HepG2 (cell line): ENCODE measurements at regions not wholly inside any gene's neighbourhood (a gene's known extent, or its start where the extent isn't known, plus 50 kb on each side); places are given as distances from the start of the nearest gene placed in this dataset.

ENCODE experiments used
- ATAC-seq: fragments of 200-7000 bp; cut with Tn5 transposase; 3 replicates; pipeline ENCODE4 v1.9.1; 2020; ENCODE audit warnings: mild to moderate bottlenecking, moderate library complexity
- BruUV-seq: library from RNA; stranded (reverse); fragments of 400-500 nt; replicated peaks from 2 replicates; lab custom pipeline; 2021; lab: Mats Ljungman, UMichigan
- CTCF ChIA-PET: fragments of 300-600 bp; formaldehyde crosslinking; extraction: SDS; loops from one replicate; lab custom pipeline; 2021; ENCODE audit warnings: low total read pairs, inconsistent platforms, low intra/inter-chr PET ratio; lab: Yijun Ruan, JAX
- POLR2A ChIA-PET: fragments of 350-600 bp; sonication (Branson Sonifier 250); formaldehyde crosslinking; loops from one replicate; lab custom pipeline; 2020; ENCODE audit warnings: antibody characterized with exemption, inconsistent platforms; lab: Yijun Ruan, JAX
- DNase-seq: peaks from one replicate; pipeline ENCODE4 v3.0.0-alpha.2; 2015; ENCODE audit warnings: low spot score
- FAIRE-seq: peaks from 3 replicates; lab custom pipeline; 2011; peaks lifted over from hg19 to GRCh38; lab: Jason Lieb, UNC
- H2AFZ ChIP-seq: one replicate; pipeline ENCODE4 v1.6.1; 2011; ENCODE audit warnings: low read length, inconsistent platforms
- H3K27ac ChIP-seq: fragments of 300-600 bp; 3 replicates; pipeline ENCODE4 v1.8.0; 2011; ENCODE audit warnings: mixed run types, mild to moderate bottlenecking, mixed read lengths, low read length, inconsistent platforms; ENCODE audit not compliant: insufficient read depth; ENCODE audit errors: extremely low read length
- H3K27me3 ChIP-seq, 2 experiments: fragments of 200-600 bp in 1 of 2; 2 replicates in 1 of 2; 3 replicates in 1 of 2; pipeline versions ENCODE4 v1.6.0 to v1.8.0; 2011; ENCODE audit warnings: low read length in 2 of 2, mild to moderate bottlenecking in 2 of 2, moderate library complexity in 2 of 2, inconsistent platforms in 1 of 2; ENCODE audit not compliant: insufficient read depth in 2 of 2, control insufficient read depth in 1 of 2
- H3K36me3 ChIP-seq, 2 experiments: fragments of 200-600 bp in 1 of 2; replicated peaks in 1 of 2; 2 replicates in 1 of 2; 3 replicates in 1 of 2; pipeline versions ENCODE4 v1.5.1 to v1.8.0; 2011; ENCODE audit warnings: low read length in 2 of 2, inconsistent platforms in 1 of 2; ENCODE audit not compliant: insufficient read depth in 2 of 2, control insufficient read depth in 1 of 2
- H3K4me1 ChIP-seq: 2 replicates; pipeline ENCODE4 v1.5.1; 2012; ENCODE audit warnings: low read length, inconsistent platforms; ENCODE audit not compliant: insufficient read depth
- H3K4me2 ChIP-seq: 2 replicates; pipeline ENCODE4 v1.6.0; 2011; ENCODE audit warnings: low read depth, low read length, inconsistent platforms
- H3K4me3 ChIP-seq, 3 experiments: fragments of 200-600 bp in 1 of 3; sonication (generic), shearing (Covaris generic) in 1 of 3; replicated peaks in 1 of 3; 2 replicates each; pipeline ENCODE4 v1.5.1; 2011 to 2016; ENCODE audit warnings: low read length in 3 of 3, inconsistent platforms in 2 of 3, low read depth in 2 of 3, mild to moderate bottlenecking in 2 of 3, control low read depth in 1 of 3, mixed read lengths in 1 of 3; ENCODE audit not compliant: insufficient read depth in 1 of 3
- H3K79me2 ChIP-seq: one replicate; pipeline ENCODE4 v1.6.1; 2011; ENCODE audit warnings: low read length, inconsistent platforms; ENCODE audit not compliant: insufficient read depth
- H3K9ac ChIP-seq: 2 replicates; pipeline ENCODE4 v1.6.0; 2011; ENCODE audit warnings: mild to moderate bottlenecking, low read depth, low read length, inconsistent platforms; ENCODE audit not compliant: insufficient read depth
- H3K9me3 ChIP-seq: 2 replicates; pipeline ENCODE4 v1.5.1; 2012; ENCODE audit warnings: mild to moderate bottlenecking, low read length
- H4K20me1 ChIP-seq: 2 replicates; pipeline ENCODE4 v1.6.0; 2011; ENCODE audit warnings: inconsistent platforms, mild to moderate bottlenecking, low read length, moderate library complexity; ENCODE audit not compliant: insufficient read depth
- ARNT ChIP-seq: fragments of 450-650 bp; IDR thresholded peaks from 2 replicates; pipeline ENCODE4 v1.6.1; 2017
- HOXA9 ChIP-seq: sonication (generic); formaldehyde crosslinking; IDR thresholded peaks from 2 replicates; pipeline ENCODE4 v1.8.1; 2022; ENCODE audit warnings: missing genetic modification reagents, mild to moderate bottlenecking, moderate library complexity, borderline replicate concordance
- MAZ ChIP-seq, 2 experiments: sonication (generic) in 1 of 2; formaldehyde crosslinking in 1 of 2; IDR thresholded peaks; 2 replicates each; pipeline versions ENCODE4 v1.5.0 to v1.6.1; 2012 to 2020; ENCODE audit warnings: low read depth in 2 of 2, mild to moderate bottlenecking in 2 of 2, borderline replicate concordance in 1 of 2, improper control_type of control experiment in 1 of 2, low read length in 1 of 2, missing genetic modification reagents in 1 of 2, moderate library complexity in 1 of 2
- NCOA5 ChIP-seq: sonication (generic); formaldehyde crosslinking; IDR thresholded peaks from 2 replicates; pipeline ENCODE4 v1.4.0; 2020; ENCODE audit warnings: missing genetic modification reagents
- SMAD1 ChIP-seq: sonication (generic); formaldehyde crosslinking; IDR thresholded peaks from 2 replicates; pipeline ENCODE4 v1.4.0; 2020; ENCODE audit warnings: missing genetic modification reagents, low read depth, mild to moderate bottlenecking, borderline replicate concordance
- SOX5 ChIP-seq: IDR thresholded peaks from 2 replicates; pipeline ENCODE4 v1.6.1; 2016; ENCODE audit warnings: borderline replicate concordance
- ZFP36L2 ChIP-seq: sonication (generic); formaldehyde crosslinking; IDR thresholded peaks from 2 replicates; pipeline ENCODE4 v1.4.0; 2020; ENCODE audit warnings: missing genetic modification reagents
- ZKSCAN8 ChIP-seq: IDR thresholded peaks from 2 replicates; pipeline ENCODE4 v1.6.1; 2016; ENCODE audit warnings: borderline replicate concordance, missing genetic modification reagents, missing compliant biosample characterization
- ZNF367 ChIP-seq: sonication (generic); formaldehyde crosslinking; IDR thresholded peaks from 2 replicates; pipeline ENCODE4 v1.4.0; 2020; ENCODE audit warnings: missing genetic modification reagents, borderline replicate concordance
- ZNF850 ChIP-seq: sonication (generic); formaldehyde crosslinking; conservative IDR thresholded peaks from 2 replicates; pipeline ENCODE4 v1.9.0; 2021; ENCODE audit warnings: mild to moderate bottlenecking, missing genetic modification reagents
- WGBS: methylation state at CpG from one replicate; pipeline ENCODE4 v1.1.6; 2017; ENCODE audit warnings: low lambda C conversion rate; 5-methylcytosine and 5-hydroxymethylcytosine counted together
- in situ Hi-C: cut with HindIII; loops from 2 replicates; pipeline ENCODE4 v1.10.0; 2017; ENCODE audit warnings: low pct_unique_long_range_greater_than_20kb; ENCODE audit not compliant: extremely low pct_ligation_motif_present
- intact Hi-C: fragments of 100-400 bp; cut with micrococcal nuclease; formaldehyde crosslinking; loops from one replicate; pipeline ENCODE4 v1.10.0; 2022; ENCODE audit not compliant: unreplicated experiment
- TF ChIP-seq, protein P1 (sequence below): sonication (generic); formaldehyde crosslinking; IDR thresholded peaks from 2 replicates; pipeline ENCODE4 v1.5.1; 2020; ENCODE audit warnings: mild to moderate bottlenecking, missing genetic modification reagents, borderline replicate concordance
- TF ChIP-seq, protein P2 (sequence below): sonication (generic); formaldehyde crosslinking; IDR thresholded peaks from 2 replicates; pipeline ENCODE4 v1.4.0; 2020; ENCODE audit warnings: mild to moderate bottlenecking, missing genetic modification reagents
- TF ChIP-seq, protein P3 (sequence below): IDR thresholded peaks from 2 replicates; pipeline ENCODE4 v1.6.1; 2016; ENCODE audit warnings: missing compliant biosample characterization, missing genetic modification reagents, borderline replicate concordance
- TF ChIP-seq, protein P4 (sequence below): sonication (generic); formaldehyde crosslinking; conservative IDR thresholded peaks from 2 replicates; pipeline ENCODE4 v1.8.0; 2022; ENCODE audit warnings: missing genetic modification reagents

DNA sequence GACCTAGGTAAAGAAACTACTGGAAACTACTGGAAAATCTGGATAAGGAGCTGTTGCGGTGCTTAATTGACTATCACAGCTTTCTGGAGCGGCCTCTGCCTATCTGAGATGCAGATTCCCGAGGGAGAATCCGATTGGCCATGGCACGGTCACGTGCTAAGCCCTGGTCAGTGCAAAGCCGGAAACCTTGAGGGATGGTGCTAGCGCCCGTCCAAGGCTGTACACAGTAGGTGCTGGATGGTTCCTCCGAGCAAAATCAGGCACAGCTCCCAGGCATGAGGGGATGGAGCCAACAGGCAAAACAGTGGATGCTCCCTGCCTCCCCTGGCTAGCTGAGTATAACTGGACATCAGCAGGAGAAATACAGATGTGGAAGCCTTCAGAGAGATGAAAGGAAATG, 238.7 kb upstream of the HES1 start (continued):
- TF ChIP-seq, protein P1, sequence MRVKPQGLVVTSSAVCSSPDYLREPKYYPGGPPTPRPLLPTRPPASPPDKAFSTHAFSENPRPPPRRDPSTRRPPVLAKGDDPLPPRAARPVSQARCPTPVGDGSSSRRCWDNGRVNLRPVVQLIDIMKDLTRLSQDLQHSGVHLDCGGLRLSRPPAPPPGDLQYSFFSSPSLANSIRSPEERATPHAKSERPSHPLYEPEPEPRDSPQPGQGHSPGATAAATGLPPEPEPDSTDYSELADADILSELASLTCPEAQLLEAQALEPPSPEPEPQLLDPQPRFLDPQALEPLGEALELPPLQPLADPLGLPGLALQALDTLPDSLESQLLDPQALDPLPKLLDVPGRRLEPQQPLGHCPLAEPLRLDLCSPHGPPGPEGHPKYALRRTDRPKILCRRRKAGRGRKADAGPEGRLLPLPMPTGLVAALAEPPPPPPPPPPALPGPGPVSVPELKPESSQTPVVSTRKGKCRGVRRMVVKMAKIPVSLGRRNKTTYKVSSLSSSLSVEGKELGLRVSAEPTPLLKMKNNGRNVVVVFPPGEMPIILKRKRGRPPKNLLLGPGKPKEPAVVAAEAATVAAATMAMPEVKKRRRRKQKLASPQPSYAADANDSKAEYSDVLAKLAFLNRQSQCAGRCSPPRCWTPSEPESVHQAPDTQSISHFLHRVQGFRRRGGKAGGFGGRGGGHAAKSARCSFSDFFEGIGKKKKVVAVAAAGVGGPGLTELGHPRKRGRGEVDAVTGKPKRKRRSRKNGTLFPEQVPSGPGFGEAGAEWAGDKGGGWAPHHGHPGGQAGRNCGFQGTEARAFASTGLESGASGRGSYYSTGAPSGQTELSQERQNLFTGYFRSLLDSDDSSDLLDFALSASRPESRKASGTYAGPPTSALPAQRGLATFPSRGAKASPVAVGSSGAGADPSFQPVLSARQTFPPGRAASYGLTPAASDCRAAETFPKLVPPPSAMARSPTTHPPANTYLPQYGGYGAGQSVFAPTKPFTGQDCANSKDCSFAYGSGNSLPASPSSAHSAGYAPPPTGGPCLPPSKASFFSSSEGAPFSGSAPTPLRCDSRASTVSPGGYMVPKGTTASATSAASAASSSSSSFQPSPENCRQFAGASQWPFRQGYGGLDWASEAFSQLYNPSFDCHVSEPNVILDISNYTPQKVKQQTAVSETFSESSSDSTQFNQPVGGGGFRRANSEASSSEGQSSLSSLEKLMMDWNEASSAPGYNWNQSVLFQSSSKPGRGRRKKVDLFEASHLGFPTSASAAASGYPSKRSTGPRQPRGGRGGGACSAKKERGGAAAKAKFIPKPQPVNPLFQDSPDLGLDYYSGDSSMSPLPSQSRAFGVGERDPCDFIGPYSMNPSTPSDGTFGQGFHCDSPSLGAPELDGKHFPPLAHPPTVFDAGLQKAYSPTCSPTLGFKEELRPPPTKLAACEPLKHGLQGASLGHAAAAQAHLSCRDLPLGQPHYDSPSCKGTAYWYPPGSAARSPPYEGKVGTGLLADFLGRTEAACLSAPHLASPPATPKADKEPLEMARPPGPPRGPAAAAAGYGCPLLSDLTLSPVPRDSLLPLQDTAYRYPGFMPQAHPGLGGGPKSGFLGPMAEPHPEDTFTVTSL (CRISPR knock-in tag): no peak
- no peak for TF ChIP-seq SMAD1 (CRISPR knock-in tag)
- TF ChIP-seq, all 625 proteins: peak for 0

DNA sequence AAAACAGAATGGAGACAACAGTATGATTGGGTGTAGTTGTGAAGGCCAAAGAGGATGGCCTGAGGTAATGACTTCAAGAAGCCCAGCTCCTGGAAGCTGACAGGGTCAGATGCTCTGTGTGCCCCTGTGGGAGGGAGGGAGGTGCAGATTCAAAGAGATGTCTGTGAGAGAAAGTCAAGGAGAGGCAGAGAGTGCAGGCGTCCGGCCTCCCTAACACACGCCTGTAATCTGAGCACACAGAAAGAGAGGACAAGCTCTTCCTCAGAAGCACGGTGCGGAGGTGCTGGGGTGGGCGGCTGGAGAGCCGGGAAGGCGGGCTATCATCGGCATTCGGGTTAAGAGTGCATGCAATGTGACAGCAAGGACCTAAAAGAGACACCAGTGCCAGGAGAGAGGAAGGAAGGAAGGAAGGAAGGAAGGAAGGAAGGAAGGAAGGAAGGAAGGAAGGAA, 238.2 kb upstream of the HES1 start:
- H4K20me1 ChIP-seq: no peaks in the 10 kb centered on the region
- no peak overlapping the region for H3K9ac ChIP-seq
- no peak for ATAC-seq
- H3K4me3 ChIP-seq: no peak overlapping the region
- H3K79me2 ChIP-seq: no peaks in the 10 kb centered on the region
- POLR2A ChIA-PET: no interaction called here
- no peaks in the 10 kb centered on the region for H3K36me3 ChIP-seq
- 32% methylated on average over 10 of the region's 10 CpGs for WGBS
- no peaks in the 10 kb centered on the region for H3K4me1 ChIP-seq
- H3K9me3 ChIP-seq: no peaks in the 10 kb centered on the region
- CTCF ChIA-PET: no interaction called here
- DNase-seq: no peak
- no peak for FAIRE-seq
- no peak overlapping the region for H3K4me2 ChIP-seq
- in situ Hi-C loops: no loop called here
- no peak overlapping the region for H3K27ac ChIP-seq
- peaks cover 3 to 27% of the 10 kb centered on the region in 2 experiments; a peak in 3 of 5 replicates for H3K27me3 ChIP-seq
- no TSS peak for BruUV-seq
- intact Hi-C loops: no loop called here
- no peak overlapping the region for H2AFZ ChIP-seq
- TF ChIP-seq ZNF367 (CRISPR knock-in tag): no peak
- TF ChIP-seq ZFP36L2: no peak
- TF ChIP-seq, protein P2, sequence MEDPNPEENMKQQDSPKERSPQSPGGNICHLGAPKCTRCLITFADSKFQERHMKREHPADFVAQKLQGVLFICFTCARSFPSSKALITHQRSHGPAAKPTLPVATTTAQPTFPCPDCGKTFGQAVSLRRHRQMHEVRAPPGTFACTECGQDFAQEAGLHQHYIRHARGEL (CRISPR knock-in tag): no peak
- TF ChIP-seq, protein P3, sequence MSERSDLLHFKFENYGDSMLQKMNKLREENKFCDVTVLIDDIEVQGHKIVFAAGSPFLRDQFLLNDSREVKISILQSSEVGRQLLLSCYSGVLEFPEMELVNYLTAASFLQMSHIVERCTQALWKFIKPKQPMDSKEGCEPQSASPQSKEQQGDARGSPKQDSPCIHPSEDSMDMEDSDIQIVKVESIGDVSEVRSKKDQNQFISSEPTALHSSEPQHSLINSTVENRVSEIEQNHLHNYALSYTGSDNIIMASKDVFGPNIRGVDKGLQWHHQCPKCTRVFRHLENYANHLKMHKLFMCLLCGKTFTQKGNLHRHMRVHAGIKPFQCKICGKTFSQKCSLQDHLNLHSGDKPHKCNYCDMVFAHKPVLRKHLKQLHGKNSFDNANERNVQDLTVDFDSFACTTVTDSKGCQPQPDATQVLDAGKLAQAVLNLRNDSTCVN (CRISPR knock-in tag): no peak
- TF ChIP-seq NCOA5 (CRISPR knock-in tag): no peak
- no peak for TF ChIP-seq HOXA9 (CRISPR knock-in tag)
- TF ChIP-seq ZKSCAN8 (CRISPR knock-in tag): no peak
- no peak for TF ChIP-seq ARNT
- TF ChIP-seq ZNF850 (CRISPR knock-in tag): no peak
- TF ChIP-seq, protein P4, sequence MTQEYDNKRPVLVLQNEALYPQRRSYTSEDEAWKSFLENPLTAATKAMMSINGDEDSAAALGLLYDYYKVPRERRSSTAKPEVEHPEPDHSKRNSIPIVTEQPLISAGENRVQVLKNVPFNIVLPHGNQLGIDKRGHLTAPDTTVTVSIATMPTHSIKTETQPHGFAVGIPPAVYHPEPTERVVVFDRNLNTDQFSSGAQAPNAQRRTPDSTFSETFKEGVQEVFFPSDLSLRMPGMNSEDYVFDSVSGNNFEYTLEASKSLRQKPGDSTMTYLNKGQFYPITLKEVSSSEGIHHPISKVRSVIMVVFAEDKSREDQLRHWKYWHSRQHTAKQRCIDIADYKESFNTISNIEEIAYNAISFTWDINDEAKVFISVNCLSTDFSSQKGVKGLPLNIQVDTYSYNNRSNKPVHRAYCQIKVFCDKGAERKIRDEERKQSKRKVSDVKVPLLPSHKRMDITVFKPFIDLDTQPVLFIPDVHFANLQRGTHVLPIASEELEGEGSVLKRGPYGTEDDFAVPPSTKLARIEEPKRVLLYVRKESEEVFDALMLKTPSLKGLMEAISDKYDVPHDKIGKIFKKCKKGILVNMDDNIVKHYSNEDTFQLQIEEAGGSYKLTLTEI (CRISPR knock-in tag): no peak
- TF ChIP-seq SOX5 (CRISPR knock-in tag): no peak
- no peak for TF ChIP-seq MAZ (IDR thresholded peaks at IDR 0.05; ENCODE audit: borderline replicate concordance, low read depth, low read length)
- TF ChIP-seq MAZ (CRISPR knock-in tag; IDR thresholded peaks at IDR 0.05; ENCODE audit: low read depth): no peak
